ENCODE measurements at regions not wholly inside any gene's neighbourhood (a gene's known extent, or its start where the extent isn't known, plus 50 kb on each side); places are given as distances from the start of the nearest gene placed in this dataset.
"Not testable (repeated sequence)": the region's sequence is repeated elsewhere in the genome, so short reads cannot be mapped to it uniquely, and the experiment has no call there.

DNA sequence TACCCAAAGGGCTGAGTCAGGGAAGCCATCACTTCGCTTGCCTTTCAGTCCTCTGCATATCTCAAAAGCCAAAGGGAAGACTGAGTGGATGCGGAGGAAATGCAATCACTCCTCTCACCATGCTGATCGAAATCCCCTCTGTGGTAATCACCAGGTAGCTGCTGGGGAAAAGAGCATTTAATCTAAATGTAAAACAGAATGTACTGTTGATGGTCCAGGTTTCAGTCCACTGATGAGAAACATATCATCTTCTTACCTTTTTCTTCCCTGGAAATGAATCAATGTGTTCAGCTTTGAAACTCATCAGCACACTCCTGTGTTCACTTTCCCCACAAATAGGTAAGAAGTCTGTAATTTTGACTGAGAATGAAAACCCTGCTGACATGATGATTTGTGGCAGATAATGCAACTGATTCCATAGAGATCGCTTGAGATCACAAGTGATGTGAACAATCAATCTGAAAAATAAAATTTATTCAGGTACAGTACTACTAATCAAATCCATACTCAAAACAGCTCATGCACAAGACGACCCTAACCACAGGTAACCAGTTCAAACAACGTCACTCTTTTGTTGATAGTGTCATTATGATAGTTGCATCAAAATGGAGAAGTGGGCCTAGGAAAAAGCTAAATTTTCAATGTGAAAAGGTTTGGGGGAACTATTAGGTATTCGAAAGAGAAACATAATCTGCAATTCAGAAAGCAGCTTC, 454.0 kb upstream of the RGMB start:
- intact Hi-C loops (cut with DNase I), result no loop called here
- no peak for TF ChIP-seq CTCF (IDR thresholded peaks at IDR 0.05)
- Histone ChIP-seq H3K9me3 (no peaks in the 10 kb centered on the region), H3K36me3 (ENCODE audit: insufficient read depth in 1 of 2, low read depth in 1 of 2) (no peaks in the 10 kb centered on the region), H3K4me1 (no peaks in the 10 kb centered on the region), H3K27me3 (ENCODE audit: insufficient read depth in 3 of 3, low read length in 2 of 3) (no peaks in the 10 kb centered on the region), H3K27ac (no peak overlapping the region), H3K4me3 (no peak overlapping the region)
- ATAC-seq (no peak), DNase-seq (no peak)
- 90 to 95% (median 94%) methylated on average over 7 of the region's 7 CpGs for WGBS, 3 donors

DNA sequence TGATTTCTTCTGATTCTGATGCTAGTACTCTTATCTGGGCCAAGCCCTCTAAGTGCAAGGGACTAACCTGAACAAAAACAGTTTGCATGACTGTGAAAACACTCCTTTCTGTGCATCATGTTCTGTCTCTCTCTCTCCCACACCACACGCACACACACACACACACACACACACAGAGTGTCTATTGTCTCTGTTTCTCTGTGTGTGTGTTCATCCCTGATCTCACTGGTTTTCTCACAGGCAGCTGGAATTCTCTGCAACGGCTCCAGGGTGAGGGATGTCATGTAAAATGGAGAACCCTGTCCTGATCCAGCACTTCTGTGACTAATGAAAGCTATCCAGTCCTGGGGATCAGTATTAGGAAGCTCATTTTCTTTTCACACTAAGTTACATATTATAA, 453.1 kb upstream of the RGMB start:
- intact Hi-C loops (cut with DNase I), result no loop called here
- Histone ChIP-seq H3K4me1 (no peaks in the 10 kb centered on the region), H3K27ac (no peak overlapping the region), H3K9me3 (no peaks in the 10 kb centered on the region), H3K4me3 (no peak overlapping the region), H3K27me3 (ENCODE audit: insufficient read depth in 3 of 3, low read length in 2 of 3) (no peaks in the 10 kb centered on the region), H3K36me3 (ENCODE audit: insufficient read depth in 1 of 2, low read depth in 1 of 2) (no peaks in the 10 kb centered on the region)
- WGBS, 3 donors, result 37 to 52% (median 48%) methylated on average over 2 of the region's 2 CpGs
- DNase-seq, result no peak
- no peak for ATAC-seq
- no peak for TF ChIP-seq CTCF (IDR thresholded peaks at IDR 0.05)

DNA sequence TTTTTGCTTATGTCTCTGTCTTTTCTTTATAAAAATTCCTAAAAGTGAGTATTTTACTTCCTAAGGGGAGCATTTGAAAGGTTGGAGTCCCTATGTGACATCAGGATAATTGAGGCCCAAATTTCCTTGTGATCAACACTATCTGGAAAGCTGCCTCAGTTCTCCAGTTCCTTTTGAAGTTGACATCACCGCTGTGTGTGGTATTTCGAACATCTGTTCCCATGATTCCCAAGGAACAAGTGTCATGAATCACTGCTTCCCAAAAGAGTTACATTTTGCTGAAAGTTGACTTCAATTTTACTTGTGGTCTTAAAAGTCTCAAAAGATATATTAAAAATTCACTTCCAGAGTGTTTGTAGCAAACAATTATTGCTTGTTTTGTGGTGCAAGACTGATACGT, 452.1 kb upstream of the RGMB start:
- ATAC-seq (no peak), DNase-seq (no peak)
- Histone ChIP-seq H3K4me1 (no peaks in the 10 kb centered on the region), H3K36me3 (ENCODE audit: insufficient read depth in 1 of 2, low read depth in 1 of 2) (no peaks in the 10 kb centered on the region), H3K27ac (no peak overlapping the region), H3K27me3 (ENCODE audit: insufficient read depth in 3 of 3, low read length in 2 of 3) (no peaks in the 10 kb centered on the region), H3K9me3 (no peaks in the 10 kb centered on the region), H3K4me3 (no peak overlapping the region)
- WGBS, 3 donors, result 60 to 69% (median 62%) methylated on average over 3 of the region's 3 CpGs
- intact Hi-C loops (cut with DNase I), result no loop called here
- TF ChIP-seq CTCF (IDR thresholded peaks at IDR 0.05), result no peak

DNA sequence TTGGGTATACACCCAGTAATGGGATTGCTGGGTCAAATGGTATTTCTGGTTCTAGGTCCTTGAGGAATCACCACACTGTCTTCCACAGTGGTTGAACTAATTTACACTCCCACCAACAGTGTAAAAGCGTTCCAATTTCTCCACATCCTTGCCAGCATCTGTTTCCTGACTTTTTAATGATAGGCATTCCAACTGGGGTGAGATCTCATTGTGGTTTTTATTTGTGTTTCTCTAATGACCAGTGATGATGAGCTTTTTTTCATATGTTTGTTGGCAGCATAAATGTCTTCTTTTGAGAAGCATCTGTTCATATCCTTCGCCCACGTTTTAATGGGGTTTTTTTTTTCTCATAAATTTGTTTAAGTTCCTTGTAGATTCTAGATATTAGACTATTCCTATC, 448.3 kb upstream of the RGMB start:
- H3K4me3 ChIP-seq; H3K27me3 ChIP-seq (ENCODE audit: insufficient read depth in 3 of 3, low read length in 2 of 3); H3K9me3 ChIP-seq; H3K27ac ChIP-seq; ATAC-seq; intact Hi-C loops (cut with DNase I); DNase-seq; H3K36me3 ChIP-seq (ENCODE audit: insufficient read depth in 1 of 2, low read depth in 1 of 2); H3K4me1 ChIP-seq: not testable (repeated sequence)
- 43 to 44% (median 43%) methylated on average over 3 of the region's 3 CpGs for WGBS, 3 donors

- no peak overlapping the region for H3K4me3 ChIP-seq
- H3K36me3 ChIP-seq (ENCODE audit: insufficient read depth in 1 of 2, low read depth in 1 of 2), result no peaks in the 10 kb centered on the region
- no peak for TF ChIP-seq CTCF (IDR thresholded peaks at IDR 0.05)
- no peaks in the 10 kb centered on the region for H3K27me3 ChIP-seq (ENCODE audit: insufficient read depth in 3 of 3, low read length in 2 of 3)
- H3K27ac ChIP-seq, result no peak overlapping the region
- intact Hi-C loops (cut with DNase I), result no loop called here
- H3K9me3 ChIP-seq, result no peaks in the 10 kb centered on the region
- no peaks in the 10 kb centered on the region for H3K4me1 ChIP-seq
- DNase-seq, result no peak
- no peak for ATAC-seq
These were observed 445.4 kb upstream of the RGMB start for GRCh38 chr5:98328015-98328414.
